GM10266 (cell line): ENCODE measurements at regions not wholly inside any gene's neighbourhood (a gene's known extent, or its start where the extent isn't known, plus 50 kb on each side); places are given as distances from the start of the nearest gene placed in this dataset.

Experiments
- DNase-seq: peaks from one replicate; pipeline ENCODE4 v3.0.0; 2012; ENCODE audit errors: extremely low spot score
- CTCF ChIP-seq: IDR thresholded peaks from 2 replicates; pipeline ENCODE4 v1.5.1; 2012; ENCODE audit warnings: mild to moderate bottlenecking, low read depth; ENCODE audit not compliant: control insufficient read depth, insufficient read depth; ENCODE audit errors: missing control alignments

- TF ChIP-seq CTCF = no peak
- DNase-seq = no peak
Measured at GRCh38 chr5:68444048-68444447, 228.5 kb downstream of the PIK3R1 start.

- no peak for TF ChIP-seq CTCF
- DNase-seq = no peak
Measured at GRCh38 chr5:68444833-68445232, 229.3 kb downstream of the PIK3R1 start.

- DNase-seq = no peak
- TF ChIP-seq CTCF = no peak
Measured at GRCh38 chr5:68445257-68446069, 229.9 kb downstream of the PIK3R1 start.

GRCh38 chr5:68446070-68446357, 230.5 kb downstream of the PIK3R1 start:
- no peak for DNase-seq

GRCh38 chr5:68446487-68446894, 230.9 kb downstream of the PIK3R1 start:
- peak; percentile 48 for DNase-seq
- TF ChIP-seq CTCF = no peak

More at GRCh38 chr5:68446070-68446357, 230.5 kb downstream of the PIK3R1 start:
- no peak for TF ChIP-seq CTCF

- TF ChIP-seq CTCF = no peak
- DNase-seq = no peak
Measured at GRCh38 chr5:68447136-68447929, 231.8 kb downstream of the PIK3R1 start.

- no peak for DNase-seq
- TF ChIP-seq CTCF = no peak
Measured at GRCh38 chr5:68449380-68449779, 233.8 kb downstream of the PIK3R1 start.
